Stimulated activated CD4-positive, alpha-beta T cell treated with anti-CD3 and anti-CD28 coated beads, TNF-alpha, amount 100 ng/mL, for 24 hours (primary cell): ENCODE measurements at regions not wholly inside any gene's neighbourhood (a gene's known extent, or its start where the extent isn't known, plus 50 kb on each side); places are given as distances from the start of the nearest gene placed in this dataset.

ENCODE experiments used
- DNase-seq, 3 experiments: peaks; one replicate each; pipeline ENCODE4 v3.0.0-alpha.2; 2020; ENCODE audit warnings: low read depth in 3 of 3

DNA sequence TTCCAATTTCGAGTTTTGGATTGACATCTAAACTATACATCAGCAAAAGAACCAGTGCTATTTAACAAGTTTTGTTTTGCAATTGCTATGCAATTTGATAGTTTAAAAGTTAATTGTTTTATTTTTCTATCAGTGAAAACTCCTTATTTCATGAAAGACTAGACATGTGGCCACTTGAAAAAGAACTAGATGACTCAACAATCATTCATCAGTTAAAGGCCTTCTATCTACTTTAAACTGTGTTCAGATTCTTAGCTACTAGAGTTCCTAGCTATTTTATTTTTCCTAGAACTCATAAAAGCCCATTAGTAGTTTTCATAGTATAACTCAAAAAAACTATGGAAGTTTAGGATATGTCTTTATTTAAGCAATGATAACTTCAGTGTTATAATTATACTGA, 104.6 kb upstream of the LSM8 start:
- no peak for DNase-seq

DNA sequence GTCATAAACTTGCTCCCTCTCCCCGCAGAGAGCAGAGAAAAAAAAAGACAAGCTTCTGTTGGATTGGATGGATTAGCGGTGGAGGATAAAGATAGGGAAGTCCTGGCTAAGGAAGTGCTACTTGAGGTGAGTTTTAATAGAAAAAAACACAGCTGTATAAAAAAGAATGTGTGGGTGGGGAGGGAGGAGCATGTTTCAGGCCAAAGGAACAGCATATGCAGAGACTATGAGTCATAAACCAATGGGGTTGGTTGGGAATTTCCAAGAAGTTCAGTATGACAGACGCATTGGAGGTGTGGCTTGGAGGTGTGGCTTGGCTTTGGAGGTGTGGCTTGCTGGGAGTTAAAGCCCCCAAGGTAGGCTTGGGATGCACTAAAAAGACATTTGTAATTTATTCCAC, 103.0 kb upstream of the LSM8 start:
- DNase-seq, result peak; percentile 12 to 31 (median 13)

DNA sequence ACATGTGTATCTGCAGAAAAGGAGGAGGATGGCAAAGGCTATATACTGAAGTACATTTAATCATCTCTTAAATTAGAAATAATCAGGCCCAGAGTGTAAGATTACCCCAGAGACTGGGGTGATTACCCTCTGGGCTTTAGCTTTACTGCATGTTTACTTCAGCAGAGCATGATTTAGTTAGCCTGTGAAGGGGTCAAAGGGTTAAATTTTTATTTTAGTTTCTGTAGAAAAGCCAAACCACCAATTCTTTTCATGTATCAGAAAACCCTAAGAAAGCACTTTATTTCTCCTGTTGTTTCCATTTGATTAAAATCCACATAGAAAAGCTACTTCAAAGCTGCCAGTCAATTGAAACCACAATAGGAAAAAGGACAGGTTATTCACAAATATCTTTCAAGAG, 101.5 kb upstream of the LSM8 start:
- DNase-seq, result no peak

- DNase-seq, result no peak
Measured at GRCh38 chr7:118085000-118085399, 99.0 kb upstream of the LSM8 start.

DNA sequence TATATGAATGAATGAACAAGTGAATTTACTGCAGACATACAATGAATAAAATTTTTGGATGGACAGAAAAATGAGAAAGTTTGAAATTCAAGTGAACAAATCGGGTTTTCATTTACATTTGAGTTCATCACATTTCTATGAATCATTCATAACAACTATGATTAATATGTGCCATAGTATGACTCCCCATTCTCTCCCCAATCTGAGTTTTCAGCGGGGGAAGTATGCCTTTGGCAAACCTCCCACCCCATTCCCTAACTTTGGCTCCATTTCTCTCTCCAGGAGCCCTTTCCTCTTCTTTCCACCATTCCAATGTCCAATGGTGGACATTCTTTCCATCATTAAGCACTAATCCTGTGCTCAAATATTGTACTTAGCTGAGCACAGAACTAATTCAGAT, 96.8 kb upstream of the LSM8 start:
- DNase-seq, result no peak

DNA sequence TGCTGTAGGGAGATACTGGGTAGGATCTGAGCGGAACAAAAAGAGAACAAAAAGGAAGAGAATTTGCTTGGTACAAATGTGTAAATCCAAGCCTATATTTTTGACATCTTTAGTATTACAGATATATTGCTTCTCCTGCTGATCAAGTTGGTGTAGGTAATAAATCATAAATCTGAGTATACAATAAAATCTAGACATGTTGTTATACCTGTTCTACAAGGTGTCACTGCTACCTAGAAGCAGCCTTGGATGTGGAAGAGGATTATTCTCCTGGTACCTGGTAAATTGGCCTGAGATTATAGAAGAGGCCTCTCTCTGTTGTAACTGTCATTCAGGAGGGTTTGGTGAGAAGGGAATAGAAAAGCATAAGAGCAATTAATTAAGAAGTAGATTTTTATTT, 89.9 kb upstream of the LSM8 start:
- no peak for DNase-seq

- no peak for DNase-seq
Measured at GRCh38 chr7:118104812-118105441, 79.0 kb upstream of the LSM8 start.

DNA sequence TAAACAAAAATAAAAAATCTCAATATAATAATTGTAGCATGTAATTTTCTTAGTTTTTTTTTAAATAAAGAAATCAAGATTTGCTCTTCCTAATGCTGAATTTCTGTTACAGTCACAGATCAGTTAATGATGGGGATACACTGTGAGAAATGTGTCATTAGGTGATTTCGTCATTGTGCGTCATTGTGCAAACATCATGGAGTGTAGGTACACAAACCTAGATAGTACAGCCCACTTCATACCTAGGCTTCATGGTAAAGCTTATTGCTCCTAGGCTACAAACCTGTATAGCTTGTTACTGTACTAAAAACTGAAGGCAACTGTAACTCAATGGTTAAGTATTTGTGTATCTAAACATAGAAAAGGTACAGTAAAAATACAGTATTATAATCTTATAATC, 74.4 kb upstream of the LSM8 start:
- no peak for DNase-seq

DNA sequence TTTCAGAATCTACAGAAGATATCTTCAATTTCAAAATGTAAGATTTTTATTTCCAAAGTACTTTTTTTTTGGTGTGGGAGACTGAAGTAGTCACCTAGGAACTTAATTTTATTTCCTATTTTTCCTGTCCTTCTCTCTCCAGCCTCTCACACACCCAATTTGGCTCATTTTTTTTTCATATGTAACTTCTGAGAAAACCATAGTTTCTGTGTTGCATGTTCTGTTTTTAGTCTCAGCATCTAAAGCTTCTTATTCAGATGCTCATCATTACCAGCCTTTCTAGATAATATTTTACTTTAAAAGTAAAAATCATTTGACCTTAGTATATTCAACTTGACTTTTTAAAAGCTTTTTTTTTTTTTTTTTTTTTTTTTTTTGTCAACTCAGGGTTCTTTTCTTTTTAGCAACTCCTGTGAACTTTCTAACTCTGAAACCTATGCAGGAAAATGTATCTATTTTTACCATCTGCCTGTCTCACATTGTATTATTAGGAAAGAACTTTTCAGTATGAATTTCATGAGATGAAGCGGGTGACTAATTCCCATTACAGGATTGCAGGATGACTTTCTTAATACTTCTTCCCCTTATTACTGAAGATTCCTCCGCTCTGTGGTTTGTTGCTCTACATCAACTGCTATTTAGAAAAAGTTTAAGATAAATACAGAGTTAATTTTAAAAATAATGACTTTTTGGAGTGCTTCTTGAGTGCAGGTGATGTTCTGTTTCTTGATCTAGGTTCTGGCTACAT, 73.6 kb upstream of the LSM8 start:
- DNase-seq, result no peak

GRCh38 chr7:118111347-118111746, 72.6 kb upstream of the LSM8 start:
- DNase-seq, result no peak

DNA sequence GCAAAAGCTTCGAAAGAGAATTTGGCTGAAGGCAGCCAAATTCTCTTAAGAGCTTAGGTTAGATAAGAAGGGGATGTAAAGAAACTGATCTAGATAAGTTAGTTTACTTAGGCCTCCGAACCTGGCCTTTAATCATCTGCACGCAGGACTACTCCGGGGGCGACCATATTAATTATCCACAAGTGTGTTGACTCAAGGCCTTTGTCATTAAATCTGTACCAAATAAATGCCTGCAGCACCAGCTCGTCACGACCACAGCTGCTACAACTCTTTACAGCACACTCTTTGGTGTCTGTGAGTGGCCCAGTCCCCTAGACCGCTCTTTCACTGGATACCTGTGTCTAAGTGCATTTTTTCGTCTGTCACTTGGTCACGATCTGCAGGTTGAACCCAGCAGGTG, 69.8 kb upstream of the LSM8 start:
- DNase-seq, result no peak

GRCh38 chr7:118129041-118129795, 54.7 kb upstream of the LSM8 start:
- DNase-seq, result no peak

DNA sequence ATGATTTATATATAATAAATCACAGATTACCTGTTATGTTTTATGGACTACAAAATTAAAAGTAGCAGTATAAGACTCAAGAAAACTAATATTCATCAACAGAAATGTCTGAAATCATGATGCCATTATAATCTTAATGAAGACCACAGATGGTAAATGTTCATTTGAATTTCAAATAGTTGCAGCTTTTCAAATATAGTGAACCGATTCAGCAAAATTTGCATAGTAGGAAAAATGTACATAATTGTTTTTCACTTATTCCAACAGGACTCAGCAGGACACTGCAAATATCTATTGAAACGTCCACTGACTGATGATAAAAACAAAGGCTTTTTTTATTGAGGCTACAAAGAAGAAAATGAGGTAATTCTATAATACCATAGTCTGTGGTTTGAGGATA, 51.2 kb upstream of the LSM8 start:
- no peak for DNase-seq
